IMR-90 (cell line): ENCODE measurements at regions not wholly inside any gene's neighbourhood (a gene's known extent, or its start where the extent isn't known, plus 50 kb on each side); places are given as distances from the start of the nearest gene placed in this dataset.

Experiments
- ATAC-seq: fragments of 200-7000 bp; cut with Tn5 transposase; 2 replicates; pipeline ENCODE4 v1.9.1; 2020; ENCODE audit warnings: low read depth, mild to moderate bottlenecking, moderate library complexity
- BruUV-seq: library from RNA; stranded (reverse); fragments of 400-500 nt; replicated peaks from 2 replicates; lab custom pipeline; 2021; lab: Mats Ljungman, UMichigan
- CTCF ChIA-PET: fragments of 300-600 bp; formaldehyde crosslinking; extraction: SDS; loops from one replicate; lab custom pipeline; 2021; ENCODE audit warnings: antibody characterized with exemption; lab: Yijun Ruan, JAX
- POLR2A ChIA-PET: fragments of 300-600 bp; sonication (Branson Sonifier 250); formaldehyde crosslinking; loops from one replicate; lab custom pipeline; 2022; ENCODE audit warnings: antibody characterized with exemption; ENCODE audit not compliant: unreplicated experiment; lab: Charles Lee
- DNase-seq: peaks from one replicate; pipeline ENCODE4 v3.0.0; 2013
- H2AFZ ChIP-seq: replicated peaks from 2 replicates; pipeline ENCODE3; 2013; ENCODE audit warnings: low read length, mild to moderate bottlenecking; ENCODE audit not compliant: poor library complexity
- H2AK5ac ChIP-seq: 2 replicates; pipeline ENCODE4 v1.6.1; 2013; ENCODE audit warnings: low read depth, low read length, inconsistent platforms
- H2AK9ac ChIP-seq: replicated peaks from 2 replicates; pipeline ENCODE3; 2013; ENCODE audit warnings: mild to moderate bottlenecking, low read depth, low read length, moderate library complexity; ENCODE audit not compliant: poor library complexity
- H2BK120ac ChIP-seq: 2 replicates; pipeline ENCODE4 v1.6.1; 2013; ENCODE audit warnings: low read depth, low read length, inconsistent platforms
- H2BK15ac ChIP-seq: 3 replicates; pipeline ENCODE4 v1.6.1; 2013; ENCODE audit warnings: low read depth, low read length, inconsistent platforms
- H2BK20ac ChIP-seq: 2 replicates; pipeline ENCODE4 v1.6.1; 2013; ENCODE audit warnings: low read depth, mild to moderate bottlenecking, inconsistent platforms, low read length, moderate library complexity
- H2BK5ac ChIP-seq: 2 replicates; pipeline ENCODE4 v1.6.1; 2013; ENCODE audit warnings: mild to moderate bottlenecking, low read depth, low read length, inconsistent platforms; ENCODE audit not compliant: poor library complexity, severe bottlenecking
- H3K14ac ChIP-seq: replicated peaks from 2 replicates; pipeline ENCODE4 v1.6.1; 2013; ENCODE audit warnings: low read depth, low read length, inconsistent platforms
- H3K18ac ChIP-seq: 2 replicates; pipeline ENCODE4 v1.6.1; 2013; ENCODE audit warnings: low read depth, low read length, control low read depth
- H3K23ac ChIP-seq: 2 replicates; pipeline ENCODE4 v1.6.1; 2013; ENCODE audit warnings: low read depth, low read length, inconsistent platforms
- H3K27ac ChIP-seq: 2 replicates; pipeline ENCODE4 v1.5.1; 2013; ENCODE audit warnings: mild to moderate bottlenecking, control low read depth, low read length; ENCODE audit not compliant: insufficient read depth
- H3K27me3 ChIP-seq: 2 replicates; pipeline ENCODE4 v1.6.1; 2013; ENCODE audit warnings: low read length; ENCODE audit not compliant: control insufficient read depth, insufficient read depth
- H3K36me3 ChIP-seq: 2 replicates; pipeline ENCODE4 v1.6.1; 2013; ENCODE audit warnings: low read length, mixed read lengths; ENCODE audit not compliant: control insufficient read depth, insufficient read depth
- H3K4ac ChIP-seq: 2 replicates; pipeline ENCODE4 v1.6.1; 2013; ENCODE audit warnings: low read depth, low read length, inconsistent platforms
- H3K4me1 ChIP-seq: 2 replicates; pipeline ENCODE4 v1.6.1; 2013; ENCODE audit warnings: low read length, mixed read lengths; ENCODE audit not compliant: control insufficient read depth, insufficient read depth
- H3K4me2 ChIP-seq: 2 replicates; pipeline ENCODE4 v1.6.1; 2013; ENCODE audit warnings: low read depth, mild to moderate bottlenecking, control low read depth, low read length, moderate library complexity
- H3K4me3 ChIP-seq: 2 replicates; pipeline ENCODE4 v1.5.1; 2013; ENCODE audit warnings: low read depth, mild to moderate bottlenecking, control low read depth, low read length, moderate library complexity; ENCODE audit not compliant: insufficient read depth
- H3K56ac ChIP-seq: 2 replicates; pipeline ENCODE4 v1.6.1; 2013; ENCODE audit warnings: low read length, inconsistent platforms; ENCODE audit not compliant: insufficient read depth; ENCODE audit errors: extremely low read depth
- H3K79me1 ChIP-seq, 2 experiments: 2 replicates each; pipeline ENCODE4 v1.6.1; 2013; ENCODE audit warnings: low read length in 2 of 2, inconsistent platforms in 1 of 2, low read depth in 1 of 2
- H3K9ac ChIP-seq: 2 replicates; pipeline ENCODE4 v1.6.1; 2013; ENCODE audit warnings: low read depth, low read length, control low read depth
- H3K9me1 ChIP-seq: 2 replicates; pipeline ENCODE4 v1.6.1; 2013; ENCODE audit warnings: low read length, inconsistent platforms; ENCODE audit not compliant: insufficient read depth
- H3K9me3 ChIP-seq: 2 replicates; pipeline ENCODE4 v1.6.1; 2013; ENCODE audit warnings: low read length; ENCODE audit not compliant: control insufficient read depth, insufficient read depth
- H4K20me1 ChIP-seq: 2 replicates; pipeline ENCODE4 v1.6.1; 2013; ENCODE audit warnings: low read length, inconsistent platforms; ENCODE audit not compliant: insufficient read depth
- H4K5ac ChIP-seq: 2 replicates; pipeline ENCODE4 v1.6.1; 2013; ENCODE audit warnings: mild to moderate bottlenecking, low read depth, low read length, control low read depth
- H4K8ac ChIP-seq, 2 experiments: 2 replicates each; pipeline ENCODE4 v1.6.1; 2013; ENCODE audit warnings: low read depth in 2 of 2, low read length in 2 of 2, control low read depth in 1 of 2, inconsistent platforms in 1 of 2
- H4K91ac ChIP-seq: 2 replicates; pipeline ENCODE4 v1.6.1; 2013; ENCODE audit warnings: low read depth, low read length, inconsistent platforms; ENCODE audit not compliant: insufficient read depth
- MXI1 ChIP-seq: IDR thresholded peaks from 2 replicates; pipeline ENCODE4 v1.6.1; 2012; ENCODE audit warnings: low read depth, mild to moderate bottlenecking, low read length, moderate library complexity, borderline replicate concordance
- NFE2L2 ChIP-seq: fragments of 150-350 bp; IDR thresholded peaks from 2 replicates; pipeline ENCODE4 v1.6.1; 2016; ENCODE audit warnings: low read depth, mild to moderate bottlenecking, low read length
- RAD21 ChIP-seq: IDR thresholded peaks from 2 replicates; pipeline ENCODE4 v1.6.1; 2012; ENCODE audit warnings: low read length, improper control_type of control experiment
- RFX5 ChIP-seq: IDR thresholded peaks from 2 replicates; pipeline ENCODE4 v1.8.0; 2012; ENCODE audit warnings: low read depth, mild to moderate bottlenecking, low read length, moderate library complexity
- WGBS, 2 experiments: methylation state at CpG; one replicate each; pipeline versions ENCODE4 v1.1.5 to v1.1.7; 2013; ENCODE audit warnings: missing lambda C conversion rate in 2 of 2; ENCODE audit not compliant: insufficient read length in 1 of 2; ENCODE audit errors: extremely low coverage in 2 of 2; 5-methylcytosine and 5-hydroxymethylcytosine counted together
- dilution Hi-C: fragments of 300-500 bp; cut with HindIII; formaldehyde crosslinking; loops from one replicate; pipeline ENCODE4 v1.14.3; 2018; ENCODE audit warnings: low sequenced_read_pairs; ENCODE audit not compliant: unreplicated experiment
- in situ Hi-C: fragments of 300-500 bp; cut with MboI; formaldehyde crosslinking; loops from 3 replicates; pipeline ENCODE4 v1.14.3; 2019; ENCODE audit warnings: low sequenced_read_pairs, inconsistent platforms, mixed read lengths
- intact Hi-C: fragments of 100-400 bp; cut with micrococcal nuclease; formaldehyde crosslinking; loops from 2 replicates; pipeline ENCODE4 v1.10.0; 2022
- TF ChIP-seq, protein P1 (sequence below): fragments of 150-350 bp; IDR thresholded peaks from 2 replicates; pipeline ENCODE4 v1.6.1; 2016; ENCODE audit warnings: low read depth, mild to moderate bottlenecking, low read length, moderate library complexity, borderline replicate concordance

DNA sequence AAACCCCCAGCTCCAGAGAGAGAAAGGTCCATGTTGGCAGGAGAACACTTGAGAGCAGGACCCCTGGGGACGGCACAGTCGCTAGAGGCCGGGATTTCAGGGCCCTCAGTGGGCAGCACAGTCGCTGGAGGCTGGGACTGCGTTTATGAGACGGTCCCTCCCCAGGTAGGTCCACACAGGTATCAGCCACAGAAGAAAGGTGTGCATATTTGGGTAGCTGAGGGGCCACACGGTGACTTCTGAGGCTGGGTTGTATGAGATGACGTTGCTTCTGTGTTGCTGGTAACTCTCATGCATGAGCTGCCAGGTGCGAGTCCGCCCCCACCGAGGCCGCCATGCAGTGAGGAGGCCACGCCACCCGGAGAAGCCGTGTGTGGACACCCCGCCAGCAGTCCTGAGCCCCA, 56.9 kb upstream of the PPP2R2D start:
- H2BK5ac ChIP-seq, result no peak overlapping the region
- TF ChIP-seq, protein P1, sequence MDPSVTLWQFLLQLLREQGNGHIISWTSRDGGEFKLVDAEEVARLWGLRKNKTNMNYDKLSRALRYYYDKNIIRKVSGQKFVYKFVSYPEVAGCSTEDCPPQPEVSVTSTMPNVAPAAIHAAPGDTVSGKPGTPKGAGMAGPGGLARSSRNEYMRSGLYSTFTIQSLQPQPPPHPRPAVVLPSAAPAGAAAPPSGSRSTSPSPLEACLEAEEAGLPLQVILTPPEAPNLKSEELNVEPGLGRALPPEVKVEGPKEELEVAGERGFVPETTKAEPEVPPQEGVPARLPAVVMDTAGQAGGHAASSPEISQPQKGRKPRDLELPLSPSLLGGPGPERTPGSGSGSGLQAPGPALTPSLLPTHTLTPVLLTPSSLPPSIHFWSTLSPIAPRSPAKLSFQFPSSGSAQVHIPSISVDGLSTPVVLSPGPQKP, result no peak
- TF ChIP-seq RFX5 (no peak), MXI1 (no peak), NFE2L2 (no peak), RAD21 (no peak)
- no peaks in the 10 kb centered on the region for H3K4me1 ChIP-seq
- ChIA-PET CTCF (no interaction called here), POLR2A (no interaction called here)
- no peaks in the 10 kb centered on the region for H4K20me1 ChIP-seq
- H3K27ac ChIP-seq, result no peak overlapping the region
- no peaks in the 10 kb centered on the region for H3K79me1 ChIP-seq
- no peak overlapping the region for H3K4ac ChIP-seq
- peaks cover 57% of the 10 kb centered on the region for H3K9me3 ChIP-seq
- no peak overlapping the region for H3K14ac ChIP-seq
- no peak overlapping the region for H2BK20ac ChIP-seq
- no TSS peak for BruUV-seq
- no peak overlapping the region for H2AK5ac ChIP-seq
- DNase-seq (no peak), ATAC-seq (no peak)
- no peak overlapping the region for H3K18ac ChIP-seq
- H2AK9ac ChIP-seq, result no peak overlapping the region
- intact Hi-C loops (no loop called here), in situ Hi-C loops (no loop called here), dilution Hi-C loops (no loop called here)
- H4K91ac ChIP-seq, result no peak overlapping the region
- no peaks in the 10 kb centered on the region for H3K36me3 ChIP-seq
- H3K4me2 ChIP-seq, result no peak overlapping the region
- H3K27me3 ChIP-seq, result no peaks in the 10 kb centered on the region
- H3K23ac ChIP-seq, result no peak overlapping the region
- no peak overlapping the region for H3K9ac ChIP-seq
- no peak overlapping the region for H2BK120ac ChIP-seq
- no peak overlapping the region for H4K8ac ChIP-seq
- no peak overlapping the region for H3K4me3 ChIP-seq
- no peak overlapping the region for H3K56ac ChIP-seq
- no peak overlapping the region for H4K5ac ChIP-seq
- H2AFZ ChIP-seq, result no peak overlapping the region
- no peaks in the 10 kb centered on the region for H3K9me1 ChIP-seq
- WGBS, 2 experiments, result 67% methylated on average over 3 of the region's 16 CpGs; no CpG with 5 or more reads in 1 of the 2 experiments
- no peak overlapping the region for H2BK15ac ChIP-seq
